Thyroid gland (tissue), 4 donors: ENCODE measurements at regions not wholly inside any gene's neighbourhood (a gene's known extent, or its start where the extent isn't known, plus 50 kb on each side); places are given as distances from the start of the nearest gene placed in this dataset.
"Not testable (repeated sequence)": the region's sequence is repeated elsewhere in the genome, so short reads cannot be mapped to it uniquely, and the experiment has no call there.

Experiments used
- DNase-seq, 2 donors: peaks; one replicate each; pipeline ENCODE4 v3.0.0-alpha.2; 2019
- H3K27ac ChIP-seq, 3 donors: fragments of 200-600 bp; sonication (generic); 1 replicate in 2 of 3; 2 replicates in 1 of 3; pipeline ENCODE4 v1.5.1; 2016 to 2019; ENCODE audit warnings: mild to moderate bottlenecking in 1 of 3, moderate library complexity in 1 of 3
- H3K27me3 ChIP-seq: fragments of 200-600 bp; sonication (generic); one replicate; pipeline ENCODE4 v1.5.1; 2019
- H3K36me3 ChIP-seq, 2 donors: fragments of 200-600 bp; sonication (generic); one replicate each; pipeline ENCODE4 v1.5.1; 2016 to 2019
- H3K4me1 ChIP-seq, 2 donors: fragments of 200-600 bp; sonication (generic); one replicate each; pipeline ENCODE4 v1.5.1; 2017 to 2019
- H3K4me3 ChIP-seq, 3 donors: fragments of 200-600 bp; sonication (generic); replicated peaks in 1 of 3; 1 replicate in 2 of 3; 2 replicates in 1 of 3; pipeline ENCODE4 v1.5.1; 2016; ENCODE audit warnings: mild to moderate bottlenecking in 1 of 3
- H3K9me3 ChIP-seq: fragments of 200-600 bp; sonication (generic); one replicate; pipeline ENCODE4 v1.5.1; 2017
- CTCF ChIP-seq, 6 experiments: fragments of 200-600 bp in 3 of 6; fragments of 450-650 bp in 3 of 6; sonication (generic) in 3 of 6; IDR thresholded peaks; one replicate each; pipeline ENCODE4 v1.5.1; 2016 to 2019; ENCODE audit warnings: antibody characterized with exemption in 6 of 6, mild to moderate bottlenecking in 2 of 6, inconsistent platforms in 1 of 6, moderate library complexity in 1 of 6
- POLR2A ChIP-seq, 2 donors: fragments of 450-650 bp; IDR thresholded peaks; one replicate each; pipeline ENCODE4 v1.6.1; 2017; ENCODE audit warnings: antibody characterized with exemption in 2 of 2, mild to moderate bottlenecking in 2 of 2, moderate library complexity in 1 of 2
- WGBS, 2 donors: methylation state at CpG; one replicate each; pipeline ENCODE4 v1.1.5; 2017; 5-methylcytosine and 5-hydroxymethylcytosine counted together
- intact Hi-C: fragments of 100-400 bp; cut with DNase I; formaldehyde crosslinking; loops from one replicate; pipeline ENCODE4 v1.15.1; 2023

GRCh38 chr3:159669766-159670165 lies 318.9 kb upstream of the IL12A start:
- TF ChIP-seq POLR2A (IDR thresholded peaks at IDR 0.05): no peak
- no peaks in the 10 kb centered on the region for H3K4me1 ChIP-seq
- H3K9me3 ChIP-seq: no peaks in the 10 kb centered on the region
- no peaks in the 10 kb centered on the region for H3K27me3 ChIP-seq
- no peak overlapping the region for H3K4me3 ChIP-seq
- no peak for DNase-seq
- intact Hi-C loops: no loop called here
- WGBS, 2 donors: 66% methylated on average over 6 of the region's 6 CpGs
- no peaks in the 10 kb centered on the region for H3K36me3 ChIP-seq
- H3K27ac ChIP-seq: no peak overlapping the region

GRCh38 chr3:159672728-159673688 lies 315.6 kb upstream of the IL12A start:
- TF ChIP-seq POLR2A (IDR thresholded peaks at IDR 0.05): no peak
- no peak for TF ChIP-seq CTCF (IDR thresholded peaks at IDR 0.05)
- no peaks in the 10 kb centered on the region for H3K9me3 ChIP-seq
- intact Hi-C loops: no loop called here
- 87% methylated on average over 5 of the region's 5 CpGs for WGBS, 2 donors
- no peaks in the 10 kb centered on the region for H3K36me3 ChIP-seq
- no peaks in the 10 kb centered on the region for H3K27me3 ChIP-seq
- H3K4me3 ChIP-seq: no peak overlapping the region
- H3K4me1 ChIP-seq: no peaks in the 10 kb centered on the region
- no peak for DNase-seq
- H3K27ac ChIP-seq: no peak overlapping the region

GRCh38 chr3:159674583-159674982 lies 314.1 kb upstream of the IL12A start:
- intact Hi-C loops: no loop called here
- DNase-seq: no peak
- Histone ChIP-seq H3K9me3 (no peaks in the 10 kb centered on the region), H3K27me3 (no peaks in the 10 kb centered on the region), H3K27ac (no peak overlapping the region), H3K4me1 (no peaks in the 10 kb centered on the region), H3K36me3 (no peaks in the 10 kb centered on the region), H3K4me3 (no peak overlapping the region)
- 86 to 92% methylated on average over 2 of the region's 2 CpGs for WGBS, 2 donors
- TF ChIP-seq CTCF (IDR thresholded peaks at IDR 0.05) (no peak), POLR2A (IDR thresholded peaks at IDR 0.05) (no peak)

- no peaks in the 10 kb centered on the region for H3K4me1 ChIP-seq
- H3K9me3 ChIP-seq: no peaks in the 10 kb centered on the region
- no peaks in the 10 kb centered on the region for H3K27me3 ChIP-seq
- 94 to 95% methylated on average over 4 of the region's 4 CpGs for WGBS, 2 donors
- H3K27ac ChIP-seq: no peak overlapping the region
- intact Hi-C loops: no loop called here
- no peaks in the 10 kb centered on the region for H3K36me3 ChIP-seq
- no peak overlapping the region for H3K4me3 ChIP-seq
- TF ChIP-seq CTCF (IDR thresholded peaks at IDR 0.05) (no peak), POLR2A (IDR thresholded peaks at IDR 0.05) (no peak)
- DNase-seq: no peak
Measured at GRCh38 chr3:159675285-159675684, 313.4 kb upstream of the IL12A start.

- no peak for DNase-seq
- WGBS, 2 donors: 76 to 79% methylated on average over 11 of the region's 11 CpGs
- Histone ChIP-seq H3K4me3 (no peak overlapping the region), H3K27ac (no peak overlapping the region), H3K27me3 (no peaks in the 10 kb centered on the region), H3K9me3 (no peaks in the 10 kb centered on the region), H3K36me3 (no peaks in the 10 kb centered on the region), H3K4me1 (no peaks in the 10 kb centered on the region)
- intact Hi-C loops: no loop called here
- TF ChIP-seq POLR2A (IDR thresholded peaks at IDR 0.05): no peak
- TF ChIP-seq CTCF (IDR thresholded peaks at IDR 0.05): no peak
Measured at GRCh38 chr3:159679900-159680299, 308.7 kb upstream of the IL12A start.

- H3K4me1 ChIP-seq, H3K27me3 ChIP-seq, intact Hi-C loops, H3K36me3 ChIP-seq, H3K27ac ChIP-seq, DNase-seq, H3K9me3 ChIP-seq, H3K4me3 ChIP-seq: not testable (repeated sequence)
- WGBS, 2 donors: 75 to 83% methylated on average over 5 of the region's 5 CpGs
Measured at GRCh38 chr3:159681717-159682116, 306.9 kb upstream of the IL12A start.
